Stimulated activated naive CD8-positive, alpha-beta T cell treated with anti-CD3 and anti-CD28 coated beads, Interleukin-15, Interleukin-2, amounts not matched to agents 100 ng/mL and 50 ng/mL, for 24 hours (primary cell): ENCODE measurements at regions not wholly inside any gene's neighbourhood (a gene's known extent, or its start where the extent isn't known, plus 50 kb on each side); places are given as distances from the start of the nearest gene placed in this dataset.

Experiments used
- H3K27ac Mint-ChIP-seq: one replicate; pipeline ENCODE4 v1.8.0; 2021; ENCODE audit warnings: mild to moderate bottlenecking, mixed read lengths
- H3K27me3 Mint-ChIP-seq: one replicate; pipeline ENCODE4 v1.8.0; 2021; ENCODE audit warnings: mixed read lengths
- H3K36me3 Mint-ChIP-seq: one replicate; pipeline ENCODE4 v1.8.0; 2021; ENCODE audit warnings: low read depth, mixed read lengths
- H3K4me1 Mint-ChIP-seq: one replicate; pipeline ENCODE4 v1.8.0; 2021; ENCODE audit warnings: low read depth, mixed read lengths
- H3K4me3 Mint-ChIP-seq: one replicate; pipeline ENCODE4 v1.8.0; 2021; ENCODE audit warnings: mild to moderate bottlenecking, mixed read lengths
- H3K9me3 Mint-ChIP-seq: one replicate; pipeline ENCODE4 v1.8.0; 2021; ENCODE audit warnings: mixed read lengths

GRCh38 chr11:70848243-70848750 is 404.1 kb downstream of the SHANK2 start:
- Mint-ChIP-seq H3K4me3 (no peak overlapping the region), H3K9me3 (no peaks in the 10 kb centered on the region), H3K4me1 (no peaks in the 10 kb centered on the region), H3K27me3 (peaks cover 8% of the 10 kb centered on the region), H3K27ac (no peak overlapping the region), H3K36me3 (no peaks in the 10 kb centered on the region)

GRCh38 chr11:70849031-70849430 is 403.3 kb downstream of the SHANK2 start:
- Mint-ChIP-seq H3K4me3 (no peak overlapping the region), H3K9me3 (no peaks in the 10 kb centered on the region), H3K36me3 (no peaks in the 10 kb centered on the region), H3K27me3 (peaks cover 8% of the 10 kb centered on the region), H3K4me1 (no peaks in the 10 kb centered on the region), H3K27ac (no peak overlapping the region)

GRCh38 chr11:70851308-70851707 is 401.1 kb downstream of the SHANK2 start:
- Mint-ChIP-seq H3K27ac (no peak overlapping the region), H3K9me3 (no peaks in the 10 kb centered on the region), H3K36me3 (no peaks in the 10 kb centered on the region), H3K27me3 (no peaks in the 10 kb centered on the region), H3K4me3 (no peak overlapping the region), H3K4me1 (no peaks in the 10 kb centered on the region)

- Mint-ChIP-seq H3K4me1 (no peaks in the 10 kb centered on the region), H3K36me3 (no peaks in the 10 kb centered on the region), H3K27ac (no peak overlapping the region), H3K4me3 (no peak overlapping the region), H3K27me3 (no peaks in the 10 kb centered on the region), H3K9me3 (no peaks in the 10 kb centered on the region)
These were observed 400.5 kb downstream of the SHANK2 start for GRCh38 chr11:70851907-70852306.

GRCh38 chr11:70853068-70853769 is 399.2 kb downstream of the SHANK2 start:
- peaks cover 3% of the 10 kb centered on the region for H3K9me3 Mint-ChIP-seq
- H3K36me3 Mint-ChIP-seq, result no peaks in the 10 kb centered on the region
- H3K4me1 Mint-ChIP-seq, result no peaks in the 10 kb centered on the region
- no peak overlapping the region for H3K27ac Mint-ChIP-seq
- H3K27me3 Mint-ChIP-seq, result no peaks in the 10 kb centered on the region
- no peak overlapping the region for H3K4me3 Mint-ChIP-seq

- H3K9me3 Mint-ChIP-seq, result peaks cover 3% of the 10 kb centered on the region
- H3K4me3 Mint-ChIP-seq, result no peak overlapping the region
- no peaks in the 10 kb centered on the region for H3K27me3 Mint-ChIP-seq
- H3K27ac Mint-ChIP-seq, result no peak overlapping the region
- no peaks in the 10 kb centered on the region for H3K36me3 Mint-ChIP-seq
- H3K4me1 Mint-ChIP-seq, result no peaks in the 10 kb centered on the region
These were observed 398.6 kb downstream of the SHANK2 start for GRCh38 chr11:70853770-70854108.

GRCh38 chr11:70854201-70854600 is 398.2 kb downstream of the SHANK2 start:
- Mint-ChIP-seq H3K36me3 (no peaks in the 10 kb centered on the region), H3K4me1 (no peaks in the 10 kb centered on the region), H3K9me3 (peaks cover 3% of the 10 kb centered on the region), H3K27ac (no peak overlapping the region), H3K4me3 (no peak overlapping the region), H3K27me3 (no peaks in the 10 kb centered on the region)

GRCh38 chr11:70854901-70855556 is 397.3 kb downstream of the SHANK2 start:
- Mint-ChIP-seq H3K27me3 (no peaks in the 10 kb centered on the region), H3K4me1 (no peaks in the 10 kb centered on the region), H3K36me3 (no peaks in the 10 kb centered on the region), H3K27ac (no peak overlapping the region), H3K4me3 (no peak overlapping the region), H3K9me3 (peaks cover 3% of the 10 kb centered on the region)

GRCh38 chr11:70857894-70858293 is 394.5 kb downstream of the SHANK2 start:
- H3K4me3 Mint-ChIP-seq, result no peak overlapping the region
- no peaks in the 10 kb centered on the region for H3K27me3 Mint-ChIP-seq
- peaks cover 3% of the 10 kb centered on the region for H3K9me3 Mint-ChIP-seq
- no peaks in the 10 kb centered on the region for H3K36me3 Mint-ChIP-seq
- no peaks in the 10 kb centered on the region for H3K4me1 Mint-ChIP-seq
- H3K27ac Mint-ChIP-seq, result no peak overlapping the region

- Mint-ChIP-seq H3K27ac (no peak overlapping the region), H3K4me1 (no peaks in the 10 kb centered on the region), H3K4me3 (no peak overlapping the region), H3K36me3 (no peaks in the 10 kb centered on the region), H3K27me3 (no peaks in the 10 kb centered on the region), H3K9me3 (peaks cover 3% of the 10 kb centered on the region)
These were observed 393.2 kb downstream of the SHANK2 start for GRCh38 chr11:70859180-70859579.

- H3K4me3 Mint-ChIP-seq, result no peak overlapping the region
- H3K9me3 Mint-ChIP-seq, result peaks cover 3% of the 10 kb centered on the region
- H3K4me1 Mint-ChIP-seq, result no peaks in the 10 kb centered on the region
- H3K27ac Mint-ChIP-seq, result no peak overlapping the region
- H3K36me3 Mint-ChIP-seq, result no peaks in the 10 kb centered on the region
- H3K27me3 Mint-ChIP-seq, result no peaks in the 10 kb centered on the region
These were observed 391.5 kb downstream of the SHANK2 start for GRCh38 chr11:70860888-70861287.

- H3K4me1 Mint-ChIP-seq, result no peaks in the 10 kb centered on the region
- H3K36me3 Mint-ChIP-seq, result no peaks in the 10 kb centered on the region
- H3K4me3 Mint-ChIP-seq, result no peak overlapping the region
- H3K27ac Mint-ChIP-seq, result no peak overlapping the region
- H3K27me3 Mint-ChIP-seq, result no peaks in the 10 kb centered on the region
- H3K9me3 Mint-ChIP-seq, result peaks cover 3% of the 10 kb centered on the region
These were observed 390.8 kb downstream of the SHANK2 start for GRCh38 chr11:70861559-70861958.

- Mint-ChIP-seq H3K4me1 (no peaks in the 10 kb centered on the region), H3K4me3 (no peak overlapping the region), H3K9me3 (peaks cover 3% of the 10 kb centered on the region), H3K27me3 (no peaks in the 10 kb centered on the region), H3K36me3 (no peaks in the 10 kb centered on the region), H3K27ac (no peak overlapping the region)
These were observed 390.3 kb downstream of the SHANK2 start for GRCh38 chr11:70862093-70862492.

- no peaks in the 10 kb centered on the region for H3K9me3 Mint-ChIP-seq
- H3K4me3 Mint-ChIP-seq, result no peak overlapping the region
- H3K27ac Mint-ChIP-seq, result no peak overlapping the region
- H3K27me3 Mint-ChIP-seq, result no peaks in the 10 kb centered on the region
- H3K36me3 Mint-ChIP-seq, result no peaks in the 10 kb centered on the region
- no peaks in the 10 kb centered on the region for H3K4me1 Mint-ChIP-seq
These were observed 389.2 kb downstream of the SHANK2 start for GRCh38 chr11:70863186-70863585.

- H3K9me3 Mint-ChIP-seq, result no peaks in the 10 kb centered on the region
- no peaks in the 10 kb centered on the region for H3K36me3 Mint-ChIP-seq
- H3K27me3 Mint-ChIP-seq, result no peaks in the 10 kb centered on the region
- no peak overlapping the region for H3K4me3 Mint-ChIP-seq
- no peak overlapping the region for H3K27ac Mint-ChIP-seq
- H3K4me1 Mint-ChIP-seq, result no peaks in the 10 kb centered on the region
These were observed 388.4 kb downstream of the SHANK2 start for GRCh38 chr11:70863993-70864392.

- Mint-ChIP-seq H3K4me3 (no peak overlapping the region), H3K4me1 (no peaks in the 10 kb centered on the region), H3K27ac (no peak overlapping the region), H3K27me3 (no peaks in the 10 kb centered on the region), H3K36me3 (no peaks in the 10 kb centered on the region), H3K9me3 (no peaks in the 10 kb centered on the region)
These were observed 387.0 kb downstream of the SHANK2 start for GRCh38 chr11:70865356-70865755.
